HG03457 (cell line): ENCODE measurements at regions not wholly inside any gene's neighbourhood (a gene's known extent, or its start where the extent isn't known, plus 50 kb on each side); places are given as distances from the start of the nearest gene placed in this dataset.
"Not testable (repeated sequence)": the region's sequence is repeated elsewhere in the genome, so short reads cannot be mapped to it uniquely, and the experiment has no call there.

Experiments used
- ATAC-seq: cut with Tn5 transposase; IDR thresholded peaks from one replicate; pipeline ENCODE4 v1.9.1; 2021; ENCODE audit warnings: moderate number of reproducible peaks; ENCODE audit not compliant: unreplicated experiment

- no peak for ATAC-seq
Measured at GRCh38 chr2:60259781-60260180, 293.7 kb downstream of the BCL11A start.

DNA sequence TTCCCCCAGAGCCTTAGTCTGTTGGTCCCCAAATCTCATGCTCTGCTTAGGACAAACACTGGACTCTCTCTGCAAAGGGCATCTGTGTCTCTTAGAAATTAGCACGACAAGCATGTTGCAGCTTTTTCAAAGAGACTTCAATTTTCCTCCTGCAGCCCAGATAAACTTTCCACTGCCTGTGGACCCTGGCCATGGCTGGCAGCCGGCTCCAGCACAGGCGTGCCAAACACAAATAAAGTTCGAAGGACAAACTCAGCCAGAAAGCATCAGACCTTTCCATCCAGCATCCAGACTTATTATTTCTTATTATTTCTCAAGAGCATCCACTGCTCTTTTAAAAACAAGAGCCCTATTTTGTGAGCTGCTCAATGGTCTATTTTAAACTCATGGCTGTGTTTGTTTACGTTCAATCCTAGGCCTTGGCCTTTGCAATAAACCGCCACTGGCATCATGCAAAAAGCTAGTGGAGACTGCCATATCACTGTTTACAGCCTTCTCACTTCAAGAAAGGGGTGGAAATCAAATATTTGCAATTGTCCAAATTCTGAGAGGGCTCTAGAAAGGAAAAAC is 300.8 kb downstream of the BCL11A start:
- ATAC-seq = no peak

- ATAC-seq = no peak
Measured at GRCh38 chr2:60251247-60251646, 302.2 kb downstream of the BCL11A start.

DNA sequence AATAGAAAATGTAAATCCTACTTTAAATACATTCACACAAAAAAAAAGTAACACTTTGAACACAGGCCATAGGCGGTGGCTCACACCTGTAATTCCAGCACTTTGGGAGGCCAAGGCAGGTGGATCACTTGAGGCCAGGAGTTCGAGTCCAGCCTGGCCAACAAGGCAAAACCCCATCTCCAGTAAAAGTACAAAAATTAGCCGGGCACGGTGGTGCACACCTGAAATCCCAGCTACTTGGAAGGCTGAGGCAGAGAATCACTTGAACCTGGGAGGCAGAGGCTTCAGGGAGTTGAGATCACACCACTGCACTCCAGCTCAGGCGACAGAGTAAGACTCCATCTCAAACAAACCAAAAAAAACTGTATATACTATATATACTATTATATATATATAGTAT is 303.6 kb downstream of the BCL11A start:
- ATAC-seq = no peak

DNA sequence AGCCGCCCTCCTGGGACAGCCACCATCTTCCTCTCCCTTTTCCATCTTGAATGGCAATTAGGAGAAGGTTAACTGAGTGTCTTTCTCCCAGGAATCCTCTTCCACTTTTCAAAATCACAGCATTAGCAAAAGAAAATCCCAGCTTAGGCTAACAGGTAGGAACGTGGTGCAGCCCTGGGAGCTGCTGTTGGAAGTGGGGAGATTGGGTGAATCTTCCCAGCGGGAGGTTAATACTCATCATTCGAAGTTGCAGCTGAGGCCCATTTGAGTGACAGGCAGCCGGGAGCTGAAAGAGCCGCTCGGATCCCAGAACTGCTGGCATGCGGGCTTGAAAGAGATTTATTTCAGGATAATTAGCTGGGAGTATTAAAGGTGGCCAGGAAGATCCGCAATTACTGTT is 306.0 kb downstream of the BCL11A start:
- no peak for ATAC-seq

DNA sequence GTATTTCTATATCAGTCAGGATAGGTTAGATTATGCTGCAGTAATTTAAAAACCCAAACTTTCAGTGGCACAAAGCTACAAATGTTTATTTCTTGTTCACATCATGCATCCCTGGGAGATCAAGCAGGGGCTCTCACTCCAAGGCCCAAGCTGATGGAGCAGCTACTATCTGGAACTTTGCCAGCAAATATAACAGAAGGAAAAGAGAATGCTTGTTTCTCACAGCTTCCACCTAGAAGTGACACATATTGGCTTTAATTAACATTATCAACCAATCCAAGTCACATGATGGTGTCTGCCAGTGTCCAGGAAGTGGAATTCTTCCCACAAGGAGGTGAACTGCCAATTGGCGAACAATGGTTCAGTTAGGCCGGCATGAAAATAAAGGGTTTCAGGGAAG is 306.9 kb downstream of the BCL11A start:
- ATAC-seq = no peak

DNA sequence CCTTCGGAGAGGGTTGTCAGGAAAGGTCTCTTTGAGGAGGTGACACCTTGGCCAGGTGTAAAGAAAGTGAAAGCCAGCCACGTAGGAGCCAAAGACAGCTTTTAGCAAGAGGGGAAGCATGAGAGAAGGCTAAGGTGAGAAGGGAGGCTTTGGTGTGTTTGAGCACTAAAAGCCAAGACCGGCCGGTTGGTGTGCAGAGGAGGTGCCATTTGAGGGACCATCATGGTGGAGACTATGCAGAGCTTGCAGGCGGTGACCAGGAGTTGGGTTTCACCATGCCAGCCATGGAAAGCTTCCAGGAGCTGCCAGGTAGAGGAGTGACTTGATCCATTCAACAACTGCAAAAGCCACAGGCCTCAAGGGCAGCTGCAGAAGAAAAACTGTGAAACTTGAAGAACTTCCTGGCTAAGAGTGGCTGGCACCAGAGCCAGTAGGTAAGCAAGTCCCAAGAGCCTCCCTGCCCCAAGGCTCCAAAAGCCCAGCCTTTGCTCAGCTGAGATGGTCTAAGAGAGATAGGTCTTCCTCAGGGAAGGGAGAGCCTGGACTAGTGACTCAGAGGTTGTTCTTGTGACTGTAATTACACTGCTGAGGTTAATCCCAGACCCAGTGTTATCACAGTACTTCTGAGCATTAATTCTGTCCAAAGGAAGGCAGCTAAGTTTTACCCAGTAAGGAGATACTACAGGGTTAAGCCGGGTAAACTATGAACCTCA is 319.0 kb downstream of the BCL11A start:
- ATAC-seq = no peak

- no peak for ATAC-seq
Measured at GRCh38 chr2:60230596-60230995, 322.9 kb downstream of the BCL11A start.

- ATAC-seq = no peak
Measured at GRCh38 chr2:60230037-60230436, 323.4 kb downstream of the BCL11A start.

DNA sequence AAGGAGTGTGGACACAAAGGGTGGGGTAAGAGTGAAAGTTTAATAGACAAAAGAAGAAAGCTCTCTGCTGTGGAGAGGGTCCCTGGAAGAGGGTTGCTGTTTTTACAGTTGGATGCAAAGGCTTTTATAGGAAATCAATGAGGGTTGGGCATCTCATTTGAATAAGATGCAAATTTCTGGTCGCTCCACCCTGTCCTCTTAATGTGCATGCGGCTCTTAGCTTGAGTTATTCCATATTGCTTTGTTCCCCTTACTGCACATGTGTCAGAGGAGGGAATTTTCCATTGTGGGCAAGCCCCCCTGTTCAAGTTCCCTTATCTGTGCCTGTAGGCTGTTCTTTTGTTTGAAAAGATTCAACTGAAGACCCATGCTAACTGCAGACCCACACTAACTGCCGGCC is 326.5 kb downstream of the BCL11A start:
- ATAC-seq = no peak

DNA sequence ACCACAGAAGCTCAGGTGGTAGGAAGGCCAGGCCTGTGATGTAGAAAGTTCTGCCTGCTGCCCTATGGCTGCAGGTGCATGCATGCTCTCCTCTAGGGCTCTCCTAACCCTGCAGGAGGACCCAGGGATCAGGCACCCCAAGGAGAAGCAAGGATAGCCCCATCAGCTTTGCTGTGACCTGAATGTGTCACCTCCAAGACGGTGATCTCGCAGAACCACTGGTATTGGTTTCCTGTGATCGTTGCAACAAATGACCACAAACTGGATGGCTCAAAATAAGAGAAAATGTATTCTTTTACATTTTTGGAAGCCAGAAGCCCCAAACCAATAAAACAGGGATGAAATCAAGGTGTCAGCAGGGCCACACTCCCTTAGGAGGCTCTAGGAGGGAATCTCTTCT is 327.3 kb downstream of the BCL11A start:
- no peak for ATAC-seq

DNA sequence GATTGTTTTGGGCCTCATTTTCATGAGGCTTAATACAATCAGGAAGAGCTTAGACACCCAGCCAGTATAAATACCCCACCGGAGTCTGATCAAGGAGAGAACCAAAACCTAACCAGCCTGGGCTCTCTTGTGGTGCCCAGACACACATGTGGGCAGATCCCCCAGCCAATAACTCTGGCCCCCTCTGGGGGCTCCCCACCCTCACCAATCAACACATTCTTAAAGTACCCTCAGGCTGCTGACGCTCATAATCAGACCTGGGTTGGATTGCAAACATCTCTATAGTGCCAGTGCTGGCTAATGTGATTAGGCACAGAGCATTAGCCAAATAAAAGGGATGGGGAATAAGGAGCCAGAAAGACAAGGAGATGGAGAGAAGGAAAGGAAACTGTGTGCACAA is 329.6 kb downstream of the BCL11A start:
- ATAC-seq = no peak

GRCh38 chr2:60221098-60221497 is 332.4 kb downstream of the BCL11A start:
- no peak for ATAC-seq

GRCh38 chr2:60219536-60219935 is 333.9 kb downstream of the BCL11A start:
- ATAC-seq = no peak

DNA sequence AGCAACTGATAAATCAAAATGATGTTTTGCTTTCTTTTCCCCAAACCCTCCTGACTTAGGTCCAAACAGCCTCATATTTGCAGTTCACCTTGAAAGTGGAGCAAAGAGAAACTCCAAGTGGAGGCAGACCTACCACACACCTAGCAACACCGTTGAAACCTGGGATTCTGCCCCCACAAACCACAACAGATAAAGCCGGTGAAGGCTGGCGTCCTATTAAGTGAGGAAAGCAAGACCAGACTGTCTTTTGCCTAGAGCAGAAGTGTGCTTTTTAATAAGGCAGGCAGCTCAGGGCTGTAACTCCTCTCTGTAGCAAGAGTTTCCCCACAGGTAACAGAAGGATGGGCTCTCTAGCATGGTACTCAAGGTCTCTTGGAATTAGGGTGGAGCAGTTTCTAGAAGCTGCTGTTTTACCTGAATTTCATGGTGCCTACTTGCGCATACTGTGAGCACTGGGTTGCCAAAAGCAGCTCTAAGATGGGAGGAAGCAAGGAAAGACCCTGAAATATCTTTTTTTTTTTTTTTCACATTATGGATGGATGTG is 336.9 kb downstream of the BCL11A start:
- no peak for ATAC-seq

DNA sequence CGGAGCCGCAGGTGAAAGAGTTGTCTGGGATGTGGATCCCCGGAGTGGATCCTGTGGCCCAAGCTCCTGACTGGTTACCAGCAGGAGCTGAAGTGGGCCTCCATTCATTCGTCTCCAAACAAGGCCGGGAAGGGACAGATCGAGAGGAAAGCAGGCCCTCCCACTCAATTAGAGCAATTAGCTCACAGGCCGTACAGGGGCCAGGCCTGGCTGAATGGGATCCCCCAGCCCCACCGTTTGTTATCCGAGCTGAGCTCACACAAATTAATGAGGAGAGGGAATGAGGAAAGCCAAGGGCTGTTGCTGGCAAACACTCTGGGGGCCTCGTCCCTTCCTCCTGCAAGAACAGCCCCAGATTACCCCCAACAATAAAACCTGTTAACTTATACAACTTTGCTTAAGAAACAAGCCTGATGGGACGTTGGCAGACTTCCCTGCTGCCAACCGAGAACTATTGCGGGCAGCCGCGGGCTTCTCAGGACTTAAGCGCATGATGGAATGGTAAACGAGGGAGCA is 338.0 kb downstream of the BCL11A start:
- no peak for ATAC-seq

GRCh38 chr2:60214626-60214875 is 338.9 kb downstream of the BCL11A start:
- no peak for ATAC-seq

DNA sequence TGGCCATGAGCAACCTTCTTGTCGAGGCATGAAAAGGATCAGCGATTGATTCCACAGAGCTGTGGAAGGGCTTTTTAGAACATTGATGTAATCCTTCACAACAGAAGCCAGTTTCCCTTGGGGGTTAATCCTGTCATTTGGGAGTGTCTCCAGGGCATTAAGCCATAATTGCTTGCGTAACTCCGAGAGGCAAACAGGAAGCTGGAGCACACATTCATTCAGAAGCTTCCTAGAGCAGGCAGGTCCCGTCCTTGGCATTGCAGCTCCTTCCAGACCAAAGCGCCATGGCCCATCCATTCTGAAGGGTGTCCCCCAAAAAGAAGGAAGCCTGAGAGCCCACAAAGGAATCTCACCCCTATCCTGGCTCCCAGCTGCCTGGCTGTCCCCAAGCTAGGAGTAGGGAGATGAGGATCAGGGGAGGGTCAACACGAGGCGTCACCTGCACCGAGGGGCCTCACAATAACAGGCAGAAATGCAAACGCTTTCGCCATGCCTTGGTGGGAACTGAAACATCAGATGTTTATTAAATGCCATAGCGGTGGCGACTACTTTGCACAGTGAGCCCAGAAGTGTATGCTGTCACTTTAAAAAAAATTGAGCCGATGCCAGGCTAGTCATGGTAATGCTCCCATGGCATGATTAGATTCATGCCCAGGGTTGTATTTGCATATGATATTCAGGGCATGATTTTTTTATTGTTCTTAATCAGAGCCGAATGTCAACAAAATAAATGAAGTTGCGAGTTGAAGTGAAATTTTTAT is 339.4 kb downstream of the BCL11A start:
- no peak for ATAC-seq

DNA sequence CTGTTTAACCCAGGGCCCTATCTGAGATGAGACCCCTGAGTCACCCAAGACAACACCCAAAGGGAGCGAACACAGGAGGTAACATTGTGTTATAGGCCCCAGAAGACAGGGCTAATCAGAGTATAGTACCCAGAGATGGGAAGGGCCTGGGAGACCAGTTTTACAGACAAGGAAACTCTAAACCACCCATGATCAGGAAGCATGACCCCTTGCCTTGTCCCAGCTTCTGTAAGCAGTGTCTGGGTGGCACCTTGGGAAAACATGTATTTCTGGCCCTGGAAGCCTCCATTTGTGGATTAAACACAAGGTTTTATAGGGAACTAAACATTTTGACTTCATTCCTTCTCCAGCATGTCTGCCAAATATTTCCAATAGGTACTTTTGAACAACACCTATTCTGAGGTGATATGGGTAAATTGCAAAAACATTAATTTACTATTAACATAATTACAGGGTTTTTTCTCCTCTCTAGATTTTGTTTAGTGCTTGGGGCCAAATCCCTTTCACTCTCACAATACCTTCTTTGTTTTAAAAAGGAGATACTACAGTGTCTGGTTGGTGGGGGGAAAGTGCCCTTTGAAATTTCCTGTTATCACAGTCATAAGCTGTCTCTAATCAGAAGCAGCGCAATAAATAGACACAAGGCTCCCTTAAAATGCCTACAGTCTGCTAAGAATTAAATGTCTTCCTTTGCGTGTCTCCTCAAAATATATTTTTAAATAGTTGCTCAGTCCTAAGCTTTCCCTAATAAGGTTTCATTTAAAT is 341.1 kb downstream of the BCL11A start:
- ATAC-seq = no peak

DNA sequence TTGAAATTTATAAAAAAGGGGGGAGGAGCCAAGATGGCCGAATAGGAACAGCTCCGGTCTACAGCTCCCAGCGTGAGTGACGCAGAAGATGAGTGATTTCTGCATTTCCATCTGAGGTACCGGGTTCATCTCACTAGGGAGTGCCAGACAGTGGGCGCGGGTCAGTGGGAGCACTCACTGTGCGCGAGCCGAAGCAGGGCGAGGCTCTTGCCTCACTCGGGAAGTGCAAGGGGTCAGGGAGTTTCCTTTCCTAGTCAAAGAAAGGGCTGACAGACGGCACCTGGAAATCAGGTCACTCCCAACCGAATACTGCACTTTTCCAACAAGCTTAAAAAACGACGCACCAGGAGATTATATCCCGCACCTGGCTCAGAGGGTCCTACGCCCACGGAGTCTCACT is 364.4 kb downstream of the BCL11A start:
- not testable (repeated sequence) for ATAC-seq

- no peak for ATAC-seq
Measured at GRCh38 chr2:60175290-60175689, 378.2 kb downstream of the BCL11A start.
